Neural cell (in vitro differentiated cells): ENCODE measurements at regions not wholly inside any gene's neighbourhood (a gene's known extent, or its start where the extent isn't known, plus 50 kb on each side); places are given as distances from the start of the nearest gene placed in this dataset.

Experiments
- H2AFZ ChIP-seq: fragments of 200-600, 300-800 bp; sonication (generic), shearing (Covaris generic); 2 replicates; pipeline ENCODE4 v1.6.0; 2014; ENCODE audit warnings: low read depth, mild to moderate bottlenecking, antibody characterized with exemption, low read length, moderate library complexity
- H3F3A ChIP-seq: fragments of 200-600 bp; shearing (Covaris generic); 2 replicates; pipeline ENCODE4 v1.6.1; 2016; ENCODE audit warnings: mild to moderate bottlenecking, moderate library complexity, mixed read lengths, antibody characterized with exemption, low read length; ENCODE audit not compliant: insufficient read depth, poor library complexity, severe bottlenecking
- H3K27ac ChIP-seq: fragments of 200-600, 300-800 bp; sonication (generic), shearing (Covaris generic); 2 replicates; pipeline ENCODE4 v1.5.1; 2014; ENCODE audit warnings: mild to moderate bottlenecking, low read length, moderate library complexity
- H3K27me3 ChIP-seq: fragments of 300-800, 200-600 bp; sonication (generic), shearing (Covaris generic); 2 replicates; pipeline ENCODE4 v1.6.0; 2014; ENCODE audit warnings: mild to moderate bottlenecking, low read depth, low read length, moderate library complexity; ENCODE audit not compliant: insufficient read depth
- H3K36me3 ChIP-seq: fragments of 300-800, 200-600 bp; sonication (generic), shearing (Covaris generic); 2 replicates; pipeline ENCODE4 v1.5.1; 2014; ENCODE audit warnings: mild to moderate bottlenecking, antibody characterized with exemption, low read length, moderate library complexity; ENCODE audit not compliant: insufficient read depth
- H3K4me2 ChIP-seq: fragments of 300-800, 200-600 bp; sonication (generic), shearing (Covaris generic); 2 replicates; pipeline ENCODE4 v1.6.0; 2014; ENCODE audit warnings: mild to moderate bottlenecking, low read length
- H3K4me3 ChIP-seq: fragments of 300-800, 200-600 bp; sonication (generic), shearing (Covaris generic); 2 replicates; pipeline ENCODE4 v1.5.1; 2014; ENCODE audit warnings: mild to moderate bottlenecking, low read length, moderate library complexity
- H3K79me2 ChIP-seq: fragments of 200-600 bp; shearing (Covaris generic); replicated peaks from 2 replicates; pipeline ENCODE4 v1.6.0; 2014; ENCODE audit warnings: mild to moderate bottlenecking, low read length, moderate library complexity; ENCODE audit not compliant: insufficient read depth
- H3K9ac ChIP-seq: fragments of 300-800, 200-600 bp; sonication (generic), shearing (Covaris generic); 2 replicates; pipeline ENCODE4 v1.6.1; 2016; ENCODE audit warnings: mild to moderate bottlenecking, low read length, mixed read lengths
- H3K9me2 ChIP-seq: fragments of 200-600 bp; shearing (Covaris generic); 2 replicates; pipeline ENCODE4 v1.6.1; 2016; ENCODE audit warnings: mild to moderate bottlenecking, low read length, mixed read lengths; ENCODE audit not compliant: insufficient read depth
- H3K9me3 ChIP-seq: fragments of 200-600, 300-800 bp; sonication (generic), shearing (Covaris generic); 2 replicates; pipeline ENCODE4 v1.6.1; 2016; ENCODE audit warnings: mild to moderate bottlenecking, mixed run types, low read length, moderate library complexity, mixed read lengths
- H4K20me1 ChIP-seq: fragments of 200-600 bp; shearing (Covaris generic); 2 replicates; pipeline ENCODE4 v1.6.1; 2016; ENCODE audit warnings: mild to moderate bottlenecking, mixed run types; ENCODE audit not compliant: insufficient read depth
- CTCF ChIP-seq: fragments of 450-650 bp; IDR thresholded peaks from 2 replicates; pipeline ENCODE4 v1.5.1; 2014; ENCODE audit warnings: antibody characterized with exemption, mild to moderate bottlenecking, moderate library complexity; ENCODE audit not compliant: poor library complexity, severe bottlenecking
- EP300 ChIP-seq: fragments of 450-650 bp; conservative IDR thresholded peaks from 2 replicates; pipeline ENCODE4 v1.6.1; 2014; ENCODE audit warnings: antibody characterized with exemption, mild to moderate bottlenecking, moderate library complexity; ENCODE audit not compliant: poor library complexity, severe bottlenecking
- EZH2 ChIP-seq: fragments of 200-600, 300-800 bp; shearing (Covaris generic), sonication (generic); IDR thresholded peaks from 2 replicates; pipeline ENCODE4 v1.6.1; 2014; ENCODE audit warnings: antibody characterized with exemption, low read length, borderline replicate concordance, mild to moderate bottlenecking; ENCODE audit not compliant: insufficient read depth, poor library complexity, severe bottlenecking
- MXI1 ChIP-seq: fragments of 450-650 bp; conservative IDR thresholded peaks from 2 replicates; pipeline ENCODE4 v1.6.1; 2014; ENCODE audit warnings: antibody characterized with exemption, mild to moderate bottlenecking; ENCODE audit not compliant: poor library complexity, severe bottlenecking
- POLR2AphosphoS5 ChIP-seq: IDR thresholded peaks from 2 replicates; pipeline ENCODE4 v1.6.1; 2012
- RAD21 ChIP-seq: fragments of 450-650 bp; conservative IDR thresholded peaks from 2 replicates; pipeline ENCODE4 v1.6.1; 2014; ENCODE audit warnings: antibody characterized with exemption, mild to moderate bottlenecking, moderate library complexity
- REST ChIP-seq: IDR thresholded peaks from 2 replicates; pipeline ENCODE4 v1.6.1; 2012; ENCODE audit warnings: borderline replicate concordance
- SMC3 ChIP-seq: fragments of 450-650 bp; conservative IDR thresholded peaks from 2 replicates; pipeline ENCODE4 v1.6.1; 2014; ENCODE audit warnings: antibody characterized with exemption, mild to moderate bottlenecking, moderate library complexity; ENCODE audit not compliant: poor library complexity
- TAF1 ChIP-seq: IDR thresholded peaks from 2 replicates; pipeline ENCODE4 v1.6.1; 2012; ENCODE audit warnings: low read depth

- Histone ChIP-seq H2AFZ (no peak overlapping the region), H4K20me1 (no peaks in the 10 kb centered on the region), H3K79me2 (no peaks in the 10 kb centered on the region), H3K9me2 (no peaks in the 10 kb centered on the region), H3K4me2 (no peak overlapping the region), H3K4me3 (no peak overlapping the region), H3K9ac (no peak overlapping the region), H3K9me3 (no peaks in the 10 kb centered on the region), H3F3A (no peaks in the 10 kb centered on the region), H3K27me3 (no peaks in the 10 kb centered on the region), H3K27ac (no peak overlapping the region), H3K36me3 (no peaks in the 10 kb centered on the region)
- TF ChIP-seq SMC3 (no peak), POLR2AphosphoS5 (no peak), REST (no peak), EP300 (no peak), CTCF (no peak), TAF1 (no peak), MXI1 (no peak), RAD21 (no peak)
Measured at GRCh38 chr18:965921-966758, 61.5 kb downstream of the ADCYAP1 start.

- H3K9me2 ChIP-seq: no peaks in the 10 kb centered on the region
- no peaks in the 10 kb centered on the region for H3K9me3 ChIP-seq
- no peaks in the 10 kb centered on the region for H3K27me3 ChIP-seq
- no peaks in the 10 kb centered on the region for H3F3A ChIP-seq
- H3K4me2 ChIP-seq: no peak overlapping the region
- H3K79me2 ChIP-seq: no peaks in the 10 kb centered on the region
- no peak overlapping the region for H3K9ac ChIP-seq
- H2AFZ ChIP-seq: no peak overlapping the region
- H3K27ac ChIP-seq: no peak overlapping the region
- H3K4me3 ChIP-seq: no peak overlapping the region
- no peaks in the 10 kb centered on the region for H3K36me3 ChIP-seq
- TF ChIP-seq RAD21 (no peak), CTCF (no peak), EP300 (no peak), POLR2AphosphoS5 (no peak), MXI1 (no peak), EZH2 (no peak), TAF1 (no peak), REST (no peak), SMC3 (no peak)
- H4K20me1 ChIP-seq: no peaks in the 10 kb centered on the region
Measured at GRCh38 chr18:966759-967576, 62.3 kb downstream of the ADCYAP1 start.
